HG02943 (cell line): ENCODE measurements at regions not wholly inside any gene's neighbourhood (a gene's known extent, or its start where the extent isn't known, plus 50 kb on each side); places are given as distances from the start of the nearest gene placed in this dataset.

Source experiments
- ATAC-seq: cut with Tn5 transposase; IDR thresholded peaks from one replicate; pipeline ENCODE4 v1.9.1; 2021; ENCODE audit warnings: mild to moderate bottlenecking, low read depth, moderate library complexity; ENCODE audit not compliant: unreplicated experiment

DNA sequence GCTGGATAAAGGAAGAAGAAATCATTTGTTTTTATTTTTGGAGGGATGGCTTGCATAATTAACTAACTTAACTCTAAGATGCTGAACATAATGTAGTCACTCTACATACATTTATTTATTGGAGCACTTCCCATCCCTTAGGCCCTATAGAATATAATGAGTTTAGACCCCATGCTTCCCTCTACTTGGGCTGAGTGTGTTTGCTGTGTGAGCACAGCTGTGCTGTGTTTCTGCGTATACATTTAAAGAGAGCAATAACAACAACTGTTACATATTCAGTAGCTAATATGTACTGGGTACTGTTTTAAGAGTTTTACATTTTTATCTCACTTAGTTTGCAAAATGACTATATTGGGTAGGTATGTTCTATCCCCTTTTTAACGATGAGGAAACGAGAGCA lies 736.6 kb upstream of the NRSN1 start:
- no peak for ATAC-seq

DNA sequence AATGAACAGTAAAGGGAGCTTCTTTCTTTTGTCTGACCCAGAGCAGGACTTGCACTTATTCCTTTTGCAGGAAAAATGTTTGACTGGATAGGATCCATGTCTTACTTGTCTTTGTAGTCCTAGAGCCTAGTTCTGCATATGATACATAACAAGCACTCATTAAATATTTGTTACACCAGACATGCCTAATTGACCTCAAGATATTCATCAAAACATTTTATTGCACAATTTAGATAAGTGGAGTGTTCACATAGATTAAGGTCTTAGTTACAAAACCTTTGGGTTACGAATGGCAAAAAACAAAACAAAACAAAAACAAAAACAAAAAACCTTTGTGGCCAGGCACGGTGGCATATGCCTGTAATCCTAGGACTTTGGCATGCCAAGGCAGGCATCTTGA lies 735.8 kb upstream of the NRSN1 start:
- no peak for ATAC-seq

- no peak for ATAC-seq
Observed at GRCh38 chr6:23394681-23395080, 731.3 kb upstream of the NRSN1 start.

- ATAC-seq: no peak
Observed at GRCh38 chr6:23395381-23395780, 730.6 kb upstream of the NRSN1 start.

- ATAC-seq: no peak
Observed at GRCh38 chr6:23396949-23397348, 729.1 kb upstream of the NRSN1 start.

DNA sequence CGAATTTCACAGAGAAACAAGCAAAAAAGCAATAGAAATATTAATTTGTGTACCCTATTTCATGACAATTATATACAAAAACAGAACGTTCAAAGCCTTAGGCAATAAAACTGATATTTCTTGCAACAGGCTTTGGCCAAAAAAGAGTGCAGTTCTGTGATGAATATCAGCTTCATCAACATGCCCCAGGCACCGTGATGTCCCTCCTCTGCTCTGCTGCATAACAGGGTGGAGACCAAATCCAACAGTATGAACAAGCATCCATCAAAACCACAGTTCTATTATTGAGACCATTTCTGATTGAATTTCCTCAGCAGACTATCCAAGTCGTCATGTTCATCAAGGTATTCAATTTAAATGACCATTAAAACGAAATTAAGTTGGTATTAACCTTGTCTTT lies 722.6 kb upstream of the NRSN1 start:
- ATAC-seq: no peak

DNA sequence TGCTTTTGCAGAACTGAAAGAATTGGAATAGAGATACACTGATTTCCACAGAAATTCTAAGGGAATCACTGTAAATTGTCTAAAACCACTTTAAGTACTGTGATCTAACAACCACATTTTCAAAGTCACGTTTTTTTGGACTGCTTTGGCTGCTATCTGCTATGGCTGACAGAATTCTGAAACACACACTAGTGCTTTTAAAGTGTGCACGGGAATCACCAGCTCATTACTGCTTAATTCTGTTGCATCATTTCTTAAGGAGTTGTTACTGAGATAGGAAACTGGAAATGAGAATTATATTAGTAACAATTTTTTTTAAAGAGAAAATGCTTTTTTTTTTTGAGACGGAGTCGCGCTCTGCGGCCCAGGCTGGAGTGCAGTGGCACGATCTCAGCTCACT lies 716.5 kb upstream of the NRSN1 start:
- no peak for ATAC-seq

DNA sequence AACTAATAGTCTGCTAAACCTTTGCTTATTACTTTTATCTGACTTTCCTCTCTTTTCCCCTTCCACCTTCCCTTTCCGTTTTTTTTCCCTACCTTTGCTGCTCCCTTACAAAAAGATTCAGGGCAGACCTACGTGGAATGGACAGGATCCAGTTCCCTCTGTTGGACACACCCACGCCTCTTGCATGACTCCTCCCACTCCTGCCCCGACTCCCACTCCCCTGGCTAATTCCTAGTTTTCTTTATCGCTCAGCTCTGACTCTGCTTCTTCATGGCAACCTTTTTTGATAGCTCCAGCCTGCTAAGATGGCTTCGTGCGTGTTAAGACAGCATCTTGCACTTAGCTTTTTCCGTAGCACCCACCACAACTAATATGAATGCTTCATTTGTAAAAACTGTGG lies 715.6 kb upstream of the NRSN1 start:
- ATAC-seq: no peak

- no peak for ATAC-seq
Observed at GRCh38 chr6:23412770-23413169, 713.2 kb upstream of the NRSN1 start.

- no peak for ATAC-seq
Observed at GRCh38 chr6:23413327-23414050, 712.5 kb upstream of the NRSN1 start.

- no peak for ATAC-seq
Observed at GRCh38 chr6:23414051-23414445, 712.0 kb upstream of the NRSN1 start.

- ATAC-seq: no peak
Observed at GRCh38 chr6:23414922-23415321, 711.1 kb upstream of the NRSN1 start.

GRCh38 chr6:23415819-23416427 lies 710.1 kb upstream of the NRSN1 start:
- ATAC-seq: no peak

DNA sequence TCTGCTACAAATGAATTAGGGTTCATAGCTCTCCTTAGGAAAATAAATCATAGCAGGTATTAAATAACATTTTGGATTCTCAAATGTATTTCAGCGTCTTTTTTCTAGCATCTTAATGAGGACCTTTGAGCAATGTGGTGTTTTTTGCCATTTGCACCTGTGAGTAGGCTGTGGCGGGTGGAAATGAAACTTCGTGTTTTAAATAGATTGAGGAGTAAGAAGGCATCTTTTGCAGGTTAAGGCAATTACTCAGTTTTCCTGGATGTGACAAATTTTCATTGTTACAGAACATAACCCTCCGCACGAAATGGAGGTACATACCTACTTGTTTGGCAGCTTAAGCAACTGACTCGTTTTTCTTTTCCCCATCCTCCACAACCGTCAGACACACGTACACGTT lies 708.9 kb upstream of the NRSN1 start:
- no peak for ATAC-seq

GRCh38 chr6:23418095-23418494 lies 707.9 kb upstream of the NRSN1 start:
- no peak for ATAC-seq

GRCh38 chr6:23419046-23419445 lies 707.0 kb upstream of the NRSN1 start:
- ATAC-seq: no peak

DNA sequence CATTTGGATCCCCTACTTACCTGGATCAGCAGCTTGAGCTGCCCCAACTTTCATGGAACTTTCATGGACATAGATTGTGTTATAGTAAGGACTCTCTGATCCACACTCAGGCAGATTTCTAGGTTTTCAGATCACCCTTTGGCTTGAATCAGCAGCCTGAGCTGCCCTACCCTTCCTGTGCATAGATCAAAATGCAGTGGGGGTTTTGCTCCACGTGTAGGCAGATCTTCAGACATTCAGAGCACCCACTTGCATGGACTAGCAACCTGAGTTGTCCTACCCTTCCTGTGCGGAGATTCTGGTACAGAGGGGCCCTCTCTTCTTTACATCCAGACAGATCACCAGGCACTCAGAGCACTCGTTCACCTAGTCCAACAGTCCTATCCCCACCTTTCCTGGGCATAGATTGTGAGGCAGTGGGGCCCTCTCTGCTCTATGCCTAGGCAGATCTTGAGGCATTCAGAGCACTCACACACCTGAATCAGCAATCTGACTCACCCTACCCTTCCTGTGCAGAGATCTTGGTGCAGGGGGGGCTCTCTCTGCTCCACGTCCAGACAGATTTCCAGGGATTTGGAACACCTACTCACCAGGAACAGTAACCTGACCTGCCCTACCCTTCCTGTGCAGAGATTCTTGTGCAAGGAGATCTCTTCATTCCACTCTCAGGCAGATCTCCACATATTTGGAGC lies 705.2 kb upstream of the NRSN1 start:
- ATAC-seq: no peak

DNA sequence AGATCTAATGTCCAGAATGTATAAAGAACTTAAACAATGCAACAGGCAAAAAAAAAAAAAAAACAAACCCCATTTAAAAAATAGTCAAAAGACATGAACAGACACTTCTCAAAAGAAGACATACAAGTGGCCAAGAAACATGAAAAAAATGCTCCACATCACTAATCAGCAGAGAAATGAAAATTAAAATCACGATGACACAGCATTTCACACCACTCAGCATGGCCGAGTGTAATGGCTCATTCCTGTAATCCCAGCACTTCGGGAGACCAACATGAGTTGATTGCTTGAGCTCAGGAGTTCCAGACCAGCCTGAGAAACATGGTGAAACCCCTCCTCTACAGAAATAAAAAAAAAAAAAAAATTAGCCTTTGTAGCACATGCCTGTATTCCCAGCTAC lies 701.4 kb upstream of the NRSN1 start:
- no peak for ATAC-seq

DNA sequence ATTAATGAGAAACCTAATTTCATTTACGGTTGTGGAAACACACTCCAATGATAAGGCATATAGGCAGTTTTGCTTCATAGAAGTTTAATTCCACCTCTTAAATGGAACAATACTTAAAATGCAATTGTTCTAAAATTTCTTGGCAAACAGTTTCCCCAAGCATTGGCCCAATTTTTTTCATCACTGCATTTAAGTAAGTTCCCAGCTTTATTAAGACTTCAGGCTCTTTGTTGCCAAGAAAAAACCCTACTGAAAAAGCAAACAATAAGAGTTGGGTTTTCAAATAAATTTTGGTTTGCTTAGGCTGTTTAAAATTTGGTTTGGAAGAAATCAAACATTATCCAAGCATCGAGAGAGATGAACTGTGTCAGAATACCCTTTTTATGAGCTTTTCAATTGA lies 690.9 kb upstream of the NRSN1 start:
- no peak for ATAC-seq

DNA sequence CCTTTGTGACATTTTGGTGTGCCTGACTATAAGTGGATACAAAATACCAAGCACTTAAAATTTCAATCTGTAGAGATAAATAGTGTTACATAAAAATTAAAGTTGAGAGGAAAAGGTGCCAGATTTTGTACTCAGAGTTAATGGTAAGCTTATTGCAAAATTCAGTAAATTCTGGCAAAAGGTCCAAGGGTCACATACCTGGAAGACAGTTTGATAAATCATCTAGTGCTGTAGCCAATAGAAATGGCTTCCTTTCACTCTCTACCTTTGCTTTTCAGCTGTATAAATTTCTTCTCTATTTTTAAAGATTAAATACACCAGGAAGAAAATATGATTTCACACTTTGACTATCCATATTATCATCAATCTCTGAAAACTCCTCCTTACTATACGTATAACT lies 690.2 kb upstream of the NRSN1 start:
- ATAC-seq: no peak

- no peak for ATAC-seq
Observed at GRCh38 chr6:23441808-23442461, 684.1 kb upstream of the NRSN1 start.
